Right atrium auricular region (tissue), 2 donors: ENCODE measurements at regions not wholly inside any gene's neighbourhood (a gene's known extent, or its start where the extent isn't known, plus 50 kb on each side); places are given as distances from the start of the nearest gene placed in this dataset.

Experiments
- DNase-seq: peaks from one replicate; pipeline ENCODE4 v3.0.0-alpha.2; 2019; ENCODE audit warnings: low spot score
- H3K27ac ChIP-seq, 2 donors: fragments of 200-600 bp; sonication (generic); 1 replicate in 1 of 2; 2 replicates in 1 of 2; pipeline ENCODE4 v1.5.1; 2016 to 2019
- H3K27me3 ChIP-seq, 2 donors: fragments of 200-600 bp; sonication (generic); one replicate each; pipeline versions ENCODE4 v1.5.1 to v1.6.0; 2017 to 2019
- H3K36me3 ChIP-seq: fragments of 200-600 bp; sonication (generic); one replicate; pipeline ENCODE4 v1.5.1; 2016
- H3K4me1 ChIP-seq, 2 donors: fragments of 200-600 bp; sonication (generic); one replicate each; pipeline versions ENCODE4 v1.5.1 to v1.6.0; 2017 to 2019
- H3K4me3 ChIP-seq, 2 donors: fragments of 200-600 bp; sonication (generic); 1 replicate in 1 of 2; 2 replicates in 1 of 2; pipeline ENCODE4 v1.5.1; 2017 to 2019; ENCODE audit warnings: mild to moderate bottlenecking in 1 of 2, moderate library complexity in 1 of 2
- H3K9me3 ChIP-seq, 2 donors: fragments of 200-600 bp; sonication (generic); one replicate each; pipeline ENCODE4 v1.5.1; 2019
- TF ChIP-seq, protein P1 (sequence below), 2 donors: fragments of 200-600 bp; sonication (generic); IDR thresholded peaks; one replicate each; pipeline ENCODE4 v1.5.1; 2019; ENCODE audit warnings: antibody characterized with exemption in 2 of 2

DNA sequence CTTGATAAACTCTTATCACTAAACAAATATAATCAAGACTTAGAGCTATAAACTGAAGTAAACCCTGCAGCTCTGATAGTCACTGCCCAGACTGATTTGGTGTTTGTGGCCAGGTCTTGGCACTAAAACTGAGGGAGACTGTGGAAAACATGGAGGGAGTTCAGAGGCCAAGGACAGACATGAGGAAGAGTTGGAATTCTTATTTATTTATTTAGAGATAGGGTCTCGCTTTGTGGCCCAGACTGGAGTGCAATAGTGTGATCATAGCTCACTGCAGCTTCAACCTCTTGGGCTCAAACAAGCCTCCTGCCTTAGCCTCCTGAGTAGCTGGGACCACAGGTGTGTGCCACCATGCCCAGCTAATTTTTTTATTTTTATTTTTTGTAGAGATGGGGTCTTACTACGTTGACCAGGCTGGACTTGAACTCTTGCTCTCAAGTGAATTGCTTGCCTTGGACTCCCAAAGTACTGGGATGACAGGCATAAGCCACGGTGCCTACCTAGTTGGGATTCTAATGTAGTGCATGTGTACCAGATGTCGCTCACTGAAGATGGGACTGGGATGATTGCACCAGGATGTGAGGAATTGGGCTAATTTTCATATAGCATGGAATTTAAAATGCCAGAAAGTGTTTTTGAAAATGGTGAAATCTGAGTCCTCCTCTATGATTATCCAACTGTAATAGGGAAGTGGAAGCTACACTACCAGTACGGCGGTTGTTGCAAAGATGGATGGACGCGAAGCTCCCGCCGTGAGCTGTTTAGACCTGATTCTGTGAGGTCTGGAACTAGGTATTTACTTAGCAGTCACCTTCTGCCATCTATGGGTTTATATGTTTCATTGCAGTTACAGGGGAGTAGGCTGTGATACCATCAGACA lies 52.7 kb upstream of the CTLA4 start:
- no peaks in the 10 kb centered on the region for H3K9me3 ChIP-seq
- H3K27ac ChIP-seq: peak overlapping the region in 1 of 2 donors; percentile 26
- DNase-seq: peak; percentile 71
- TF ChIP-seq, protein P1, sequence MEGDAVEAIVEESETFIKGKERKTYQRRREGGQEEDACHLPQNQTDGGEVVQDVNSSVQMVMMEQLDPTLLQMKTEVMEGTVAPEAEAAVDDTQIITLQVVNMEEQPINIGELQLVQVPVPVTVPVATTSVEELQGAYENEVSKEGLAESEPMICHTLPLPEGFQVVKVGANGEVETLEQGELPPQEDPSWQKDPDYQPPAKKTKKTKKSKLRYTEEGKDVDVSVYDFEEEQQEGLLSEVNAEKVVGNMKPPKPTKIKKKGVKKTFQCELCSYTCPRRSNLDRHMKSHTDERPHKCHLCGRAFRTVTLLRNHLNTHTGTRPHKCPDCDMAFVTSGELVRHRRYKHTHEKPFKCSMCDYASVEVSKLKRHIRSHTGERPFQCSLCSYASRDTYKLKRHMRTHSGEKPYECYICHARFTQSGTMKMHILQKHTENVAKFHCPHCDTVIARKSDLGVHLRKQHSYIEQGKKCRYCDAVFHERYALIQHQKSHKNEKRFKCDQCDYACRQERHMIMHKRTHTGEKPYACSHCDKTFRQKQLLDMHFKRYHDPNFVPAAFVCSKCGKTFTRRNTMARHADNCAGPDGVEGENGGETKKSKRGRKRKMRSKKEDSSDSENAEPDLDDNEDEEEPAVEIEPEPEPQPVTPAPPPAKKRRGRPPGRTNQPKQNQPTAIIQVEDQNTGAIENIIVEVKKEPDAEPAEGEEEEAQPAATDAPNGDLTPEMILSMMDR (IDR thresholded peaks at IDR 0.05): peak; percentile 62 to 86
- H3K27me3 ChIP-seq: no peaks in the 10 kb centered on the region
- no peak overlapping the region for H3K4me3 ChIP-seq
- H3K4me1 ChIP-seq: peaks cover 0 to 25% of the 10 kb centered on the region in 2 donors
- H3K36me3 ChIP-seq: no peaks in the 10 kb centered on the region

DNA sequence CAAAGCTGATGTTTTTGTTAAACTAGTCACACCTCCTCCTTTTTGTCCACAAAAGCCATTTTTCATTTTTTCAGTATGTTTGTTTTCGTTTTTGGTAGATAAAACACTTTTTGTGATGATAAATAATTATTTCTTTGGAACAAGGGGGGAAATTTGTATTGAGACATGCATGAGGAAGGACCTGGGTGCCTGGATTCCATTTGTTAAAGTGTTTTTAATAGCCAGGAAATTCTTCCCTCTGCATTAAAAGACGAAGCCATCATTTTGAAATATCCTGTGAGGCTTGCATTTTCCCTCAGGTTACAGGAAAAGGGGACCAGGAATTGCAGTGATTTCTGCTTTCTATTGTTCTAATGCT lies 52.1 kb upstream of the CTLA4 start:
- peak overlapping the region in 1 of 2 donors; percentile 26 for H3K27ac ChIP-seq
- no peaks in the 10 kb centered on the region for H3K27me3 ChIP-seq
- DNase-seq: no peak
- no peaks in the 10 kb centered on the region for H3K9me3 ChIP-seq
- no peak overlapping the region for H3K4me3 ChIP-seq
- no peaks in the 10 kb centered on the region for H3K36me3 ChIP-seq
- TF ChIP-seq, protein P1 (IDR thresholded peaks at IDR 0.05): no peak
- peaks cover 0 to 25% of the 10 kb centered on the region in 2 donors for H3K4me1 ChIP-seq

DNA sequence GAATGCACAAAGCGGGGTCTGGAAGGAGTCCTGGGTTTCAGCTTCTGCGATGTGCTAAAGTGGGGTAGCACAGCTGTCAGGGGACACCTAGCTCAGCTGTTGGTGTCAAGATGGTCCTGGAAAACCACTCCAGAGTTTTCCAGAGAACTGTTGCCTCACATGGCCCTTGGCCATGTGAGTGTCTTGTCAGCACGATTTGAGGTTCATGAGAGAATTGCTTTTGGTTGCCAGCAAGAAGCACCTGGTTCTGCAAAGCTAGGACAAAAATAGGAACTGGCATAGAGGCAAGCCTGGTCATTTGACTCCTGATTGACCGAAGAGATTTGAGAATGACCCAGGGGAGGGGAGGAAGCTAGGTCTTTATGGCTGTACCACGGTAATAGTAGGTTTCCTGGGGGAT lies 50.4 kb upstream of the CTLA4 start:
- H3K27ac ChIP-seq: no peak overlapping the region
- no peak for DNase-seq

More for the DNA sequence above, 50.4 kb upstream of the CTLA4 start:
- H3K4me1 ChIP-seq: peaks cover 0 to 16% of the 10 kb centered on the region in 2 donors
- TF ChIP-seq, protein P1 (IDR thresholded peaks at IDR 0.05): no peak
- no peaks in the 10 kb centered on the region for H3K9me3 ChIP-seq
- no peak overlapping the region for H3K4me3 ChIP-seq
- no peaks in the 10 kb centered on the region for H3K36me3 ChIP-seq
- no peaks in the 10 kb centered on the region for H3K27me3 ChIP-seq
